HEK293 (cell line): ENCODE measurements at regions not wholly inside any gene's neighbourhood (a gene's known extent, or its start where the extent isn't known, plus 50 kb on each side); places are given as distances from the start of the nearest gene placed in this dataset.

Source experiments
- CTCF ChIA-PET: fragments of 350-600 bp; formaldehyde crosslinking; extraction: SDS; loops from one replicate; lab custom pipeline; 2021; ENCODE audit warnings: antibody characterized with exemption; lab: Yijun Ruan, JAX
- POLR2A ChIA-PET: fragments of 300-600 bp; formaldehyde crosslinking; extraction: SDS; loops from one replicate; lab custom pipeline; 2020; ENCODE audit warnings: antibody characterized with exemption, inconsistent platforms; lab: Yijun Ruan, JAX
- H3K27ac ChIP-seq: fragments of 200-500 bp; sonication (Bioruptor generic); 2 replicates; pipeline ENCODE4 v1.5.1; 2014; ENCODE audit warnings: low read depth, low read length, control low read depth, inconsistent platforms; ENCODE audit errors: extremely low read depth
- H3K36me3 ChIP-seq, 2 experiments: fragments of 200-500 bp in 1 of 2; sonication (Bioruptor generic) in 1 of 2; 1 replicate in 1 of 2; 2 replicates in 1 of 2; pipeline ENCODE4 v1.5.1; 2014 to 2017; ENCODE audit warnings: inconsistent platforms in 2 of 2, low read length in 2 of 2; ENCODE audit not compliant: control insufficient read depth in 2 of 2, insufficient read depth in 1 of 2
- H3K4me1 ChIP-seq: fragments of 200-500 bp; sonication (Bioruptor generic); 2 replicates; pipeline ENCODE4 v1.5.1; 2014; ENCODE audit warnings: mild to moderate bottlenecking, low read length, inconsistent platforms; ENCODE audit not compliant: control insufficient read depth, insufficient read depth
- H3K4me3 ChIP-seq: 2 replicates; pipeline ENCODE4 v1.5.1; 2011; ENCODE audit warnings: low read depth, mild to moderate bottlenecking, control low read depth, low read length, moderate library complexity
- H3K9me3 ChIP-seq: fragments of 200-500 bp; sonication (Bioruptor generic); 2 replicates; pipeline ENCODE4 v1.5.1; 2014; ENCODE audit warnings: low read depth, low read length, inconsistent platforms; ENCODE audit not compliant: control insufficient read depth, insufficient read depth
- GLIS1 ChIP-seq: fragments of 450-650 bp; formaldehyde crosslinking; IDR thresholded peaks from 2 replicates; pipeline ENCODE4 v1.5.1; 2016; ENCODE audit warnings: missing biosample characterization, missing genetic modification characterization
- IKZF3 ChIP-seq: fragments of 450-650 bp; IDR thresholded peaks from 2 replicates; pipeline ENCODE4 v1.5.0; 2018; ENCODE audit warnings: missing biosample characterization, mild to moderate bottlenecking, missing genetic modification characterization, moderate library complexity
- KLF9 ChIP-seq: fragments of 450-650 bp; formaldehyde crosslinking; IDR thresholded peaks from 2 replicates; pipeline ENCODE4 v1.5.1; 2016; ENCODE audit warnings: missing biosample characterization, missing genetic modification characterization, low read depth
- SP7 ChIP-seq: fragments of 450-650 bp; formaldehyde crosslinking; IDR thresholded peaks from 2 replicates; pipeline ENCODE4 v1.5.1; 2016; ENCODE audit warnings: missing biosample characterization, missing genetic modification characterization
- YY1 ChIP-seq: fragments of 450-650 bp; formaldehyde crosslinking; IDR thresholded peaks from 2 replicates; pipeline ENCODE4 v1.5.1; 2018; ENCODE audit warnings: missing biosample characterization, missing genetic modification characterization
- ZBTB26 ChIP-seq: fragments of 450-650 bp; formaldehyde crosslinking; optimal IDR thresholded peaks from 2 replicates; pipeline ENCODE3; 2016; ENCODE audit warnings: missing biosample characterization, mild to moderate bottlenecking, missing genetic modification characterization
- ZNF132 ChIP-seq: fragments of 450-650 bp; formaldehyde crosslinking; IDR thresholded peaks from 2 replicates; pipeline ENCODE4 v1.5.1; 2017; ENCODE audit warnings: missing biosample characterization, missing genetic modification characterization, borderline replicate concordance
- ZNF175 ChIP-seq: fragments of 450-650 bp; formaldehyde crosslinking; IDR thresholded peaks from 2 replicates; pipeline ENCODE4 v1.5.1; 2016; ENCODE audit warnings: missing biosample characterization, missing genetic modification characterization
- ZNF221 ChIP-seq: fragments of 450-650 bp; formaldehyde crosslinking; IDR thresholded peaks from 2 replicates; pipeline ENCODE4 v1.5.1; 2017; ENCODE audit warnings: missing biosample characterization, missing genetic modification characterization, borderline replicate concordance
- ZNF302 ChIP-seq: fragments of 450-650 bp; formaldehyde crosslinking; IDR thresholded peaks from 2 replicates; pipeline ENCODE4 v1.5.1; 2016; ENCODE audit warnings: missing biosample characterization, missing genetic modification characterization, low read depth
- ZNF366 ChIP-seq: fragments of 450-650 bp; formaldehyde crosslinking; conservative IDR thresholded peaks from 2 replicates; pipeline ENCODE4 v1.5.1; 2016; ENCODE audit warnings: missing biosample characterization, missing genetic modification characterization
- ZNF37A ChIP-seq: fragments of 450-650 bp; IDR thresholded peaks from 2 replicates; pipeline ENCODE4 v1.5.1; 2018; ENCODE audit warnings: missing biosample characterization, missing genetic modification characterization
- ZNF404 ChIP-seq: fragments of 450-650 bp; formaldehyde crosslinking; IDR thresholded peaks from 2 replicates; pipeline ENCODE4 v1.5.1; 2017; ENCODE audit warnings: missing biosample characterization, missing genetic modification characterization
- ZNF416 ChIP-seq: fragments of 450-650 bp; formaldehyde crosslinking; IDR thresholded peaks from 2 replicates; pipeline ENCODE4 v1.5.1; 2016; ENCODE audit warnings: missing biosample characterization, missing genetic modification characterization
- ZNF48 ChIP-seq: fragments of 450-650 bp; formaldehyde crosslinking; IDR thresholded peaks from 2 replicates; pipeline ENCODE4 v1.5.1; 2016; ENCODE audit warnings: missing biosample characterization, missing genetic modification characterization
- ZNF510 ChIP-seq: fragments of 450-650 bp; formaldehyde crosslinking; IDR thresholded peaks from 2 replicates; pipeline ENCODE4 v1.5.1; 2018; ENCODE audit warnings: mild to moderate bottlenecking, missing genetic modification characterization, missing biosample characterization; ENCODE audit not compliant: insufficient replicate concordance
- ZNF521 ChIP-seq: fragments of 450-650 bp; formaldehyde crosslinking; IDR thresholded peaks from 2 replicates; pipeline ENCODE4 v1.5.1; 2017; ENCODE audit warnings: missing biosample characterization, mild to moderate bottlenecking, missing genetic modification characterization
- ZNF600 ChIP-seq: fragments of 450-650 bp; formaldehyde crosslinking; IDR thresholded peaks from 2 replicates; pipeline ENCODE4 v1.5.1; 2016; ENCODE audit warnings: missing biosample characterization, missing genetic modification characterization
- ZNF747 ChIP-seq: fragments of 450-650 bp; formaldehyde crosslinking; IDR thresholded peaks from 2 replicates; pipeline ENCODE4 v1.5.1; 2016; ENCODE audit warnings: missing biosample characterization, missing genetic modification characterization

GRCh38 chr12:90585640-90586304, 369.2 kb downstream of the CCER1 start:
- POLR2A ChIA-PET = no interaction called here
- H3K9me3 ChIP-seq = no peaks in the 10 kb centered on the region
- no peak overlapping the region for H3K4me3 ChIP-seq
- H3K4me1 ChIP-seq = no peaks in the 10 kb centered on the region
- no peak overlapping the region for H3K27ac ChIP-seq
- TF ChIP-seq ZNF510 (tag by site-specific recombination) = no peak
- no peak for TF ChIP-seq ZNF37A (tag by site-specific recombination)
- no peak for TF ChIP-seq ZNF48 (tag by site-specific recombination)
- TF ChIP-seq SP7 (tag by site-specific recombination) = no peak
- CTCF ChIA-PET = no interaction called here
- no peaks in the 10 kb centered on the region for H3K36me3 ChIP-seq

DNA sequence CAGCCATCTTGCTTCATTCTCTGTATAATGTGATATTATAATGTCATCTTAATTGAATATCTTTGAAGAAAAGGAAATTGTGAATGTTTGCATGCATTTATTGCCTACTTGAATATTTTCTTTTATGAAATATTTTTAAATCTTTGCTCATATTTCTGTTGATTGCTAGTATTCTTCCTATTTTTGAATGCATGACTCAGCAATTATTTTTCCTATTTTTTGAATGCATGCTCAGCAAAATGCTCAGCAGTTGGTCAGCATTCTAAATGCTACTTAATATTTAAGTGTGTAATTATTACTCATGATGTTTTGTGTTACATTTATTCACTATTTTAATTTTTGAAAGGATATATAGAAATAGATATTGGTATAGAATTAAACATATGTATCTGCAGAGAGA, 378.3 kb downstream of the CCER1 start:
- Histone ChIP-seq H3K27ac (no peak overlapping the region), H3K4me3 (no peak overlapping the region), H3K9me3 (no peaks in the 10 kb centered on the region; the same call in 1 of the 2 replicates), H3K4me1 (no peaks in the 10 kb centered on the region), H3K36me3 (no peaks in the 10 kb centered on the region)
- TF ChIP-seq ZNF521 (tag by site-specific recombination) = no peak
- TF ChIP-seq ZBTB26 = no peak
- POLR2A ChIA-PET = no interaction called here
- CTCF ChIA-PET = no interaction called here

DNA sequence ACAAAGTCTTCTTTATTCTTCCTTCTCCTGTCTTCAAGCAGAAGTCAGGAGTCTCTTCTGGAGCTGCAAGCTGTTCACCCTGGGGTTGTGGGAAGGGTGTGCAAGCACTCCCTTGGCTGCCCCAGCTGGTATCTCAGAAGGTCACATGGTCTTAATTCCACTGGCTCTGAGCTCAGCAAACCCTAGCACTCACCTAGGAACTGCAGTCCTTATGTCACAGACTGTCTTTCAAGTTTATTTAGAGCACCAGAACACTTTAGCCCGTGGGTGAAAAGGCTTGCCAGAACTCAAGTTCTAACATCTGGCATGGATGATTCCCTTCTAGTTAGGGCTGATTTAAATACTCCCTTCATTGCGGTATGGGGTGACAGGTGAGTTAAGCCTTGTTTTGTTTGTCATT, 379.0 kb downstream of the CCER1 start:
- H3K27ac ChIP-seq = no peak overlapping the region
- POLR2A ChIA-PET = no interaction called here
- no peak for TF ChIP-seq ZNF366
- TF ChIP-seq ZNF600 = no peak
- no peak for TF ChIP-seq YY1
- no peak for TF ChIP-seq ZNF175
- TF ChIP-seq ZNF521 (tag by site-specific recombination) = no peak
- no peak for TF ChIP-seq KLF9 (tag by site-specific recombination)

GRCh38 chr12:90574676-90575075, 380.3 kb downstream of the CCER1 start:
- H3K36me3 ChIP-seq = no peaks in the 10 kb centered on the region
- H3K27ac ChIP-seq = no peak overlapping the region
- H3K4me3 ChIP-seq = no peak overlapping the region
- no peaks in the 10 kb centered on the region; the same call in 1 of the 2 replicates for H3K9me3 ChIP-seq
- no peak for TF ChIP-seq IKZF3 (tag by site-specific recombination)
- no peak for TF ChIP-seq ZNF404 (tag by site-specific recombination)
- TF ChIP-seq ZNF302 = no peak
- TF ChIP-seq GLIS1 (tag by site-specific recombination) = no peak
- TF ChIP-seq ZNF747 (tag by site-specific recombination) = no peak
- TF ChIP-seq ZNF416 (tag by site-specific recombination) = no peak
- TF ChIP-seq ZNF221 (tag by site-specific recombination) = no peak
- no peak for TF ChIP-seq ZNF132
- ChIA-PET POLR2A (no interaction called here), CTCF (no interaction called here)
- H3K4me1 ChIP-seq = no peaks in the 10 kb centered on the region

More for the DNA sequence above, 379.0 kb downstream of the CCER1 start:
- Histone ChIP-seq H3K4me3 (no peak overlapping the region), H3K36me3 (no peaks in the 10 kb centered on the region), H3K4me1 (no peaks in the 10 kb centered on the region), H3K9me3 (no peaks in the 10 kb centered on the region; the same call in 1 of the 2 replicates)
- CTCF ChIA-PET = no interaction called here
